Fibroblast of peridontal ligament (primary cell): ENCODE measurements at regions not wholly inside any gene's neighbourhood (a gene's known extent, or its start where the extent isn't known, plus 50 kb on each side); places are given as distances from the start of the nearest gene placed in this dataset.
"Not testable (repeated sequence)": the region's sequence is repeated elsewhere in the genome, so short reads cannot be mapped to it uniquely, and the experiment has no call there.

Experiments
- DNase-seq: peaks from one replicate; pipeline ENCODE4 v3.0.0-alpha.2; 2010; ENCODE audit errors: extremely low read depth

DNA sequence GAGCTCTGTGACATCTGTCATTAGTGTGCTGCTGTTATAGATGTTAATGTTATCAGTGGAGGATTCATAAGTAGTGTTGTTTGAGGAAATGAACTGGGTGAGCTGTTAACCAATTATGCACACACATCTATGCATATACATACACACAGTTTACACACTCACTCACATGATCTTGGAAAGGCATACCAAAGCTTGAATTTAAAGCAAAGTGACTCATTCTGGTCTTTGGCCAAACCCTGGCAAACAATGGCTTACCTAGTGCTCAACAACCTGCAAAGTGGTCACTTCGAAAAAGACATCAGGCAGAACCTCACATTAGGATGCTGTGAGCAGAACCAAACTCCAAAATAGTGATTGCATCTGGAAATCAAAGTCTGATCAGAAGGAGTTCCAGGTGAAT lies 1037.3 kb upstream of the CDH6 start:
- DNase-seq = no peak

GRCh38 chr5:30152431-30152830 lies 1041.1 kb upstream of the CDH6 start:
- no peak for DNase-seq

DNA sequence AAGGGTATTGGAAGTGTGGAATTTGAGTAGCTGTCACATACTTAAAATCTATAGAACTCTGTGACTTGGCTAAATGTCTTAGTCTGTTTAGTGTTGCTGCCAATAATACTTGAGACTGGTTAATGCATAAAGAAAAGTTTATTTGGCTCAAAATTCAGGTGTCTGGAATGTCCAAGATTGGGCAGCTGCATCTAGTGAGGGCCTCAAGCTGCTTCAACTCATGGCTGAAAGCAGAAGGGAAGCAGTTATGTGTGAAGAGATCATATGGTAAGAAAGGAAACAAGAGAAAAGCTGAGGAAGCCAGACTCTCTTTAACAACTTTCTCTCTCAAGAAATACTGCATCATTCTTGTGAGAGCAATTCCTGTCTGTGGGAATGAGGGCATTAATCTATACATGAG lies 1043.3 kb upstream of the CDH6 start:
- DNase-seq = no peak

DNA sequence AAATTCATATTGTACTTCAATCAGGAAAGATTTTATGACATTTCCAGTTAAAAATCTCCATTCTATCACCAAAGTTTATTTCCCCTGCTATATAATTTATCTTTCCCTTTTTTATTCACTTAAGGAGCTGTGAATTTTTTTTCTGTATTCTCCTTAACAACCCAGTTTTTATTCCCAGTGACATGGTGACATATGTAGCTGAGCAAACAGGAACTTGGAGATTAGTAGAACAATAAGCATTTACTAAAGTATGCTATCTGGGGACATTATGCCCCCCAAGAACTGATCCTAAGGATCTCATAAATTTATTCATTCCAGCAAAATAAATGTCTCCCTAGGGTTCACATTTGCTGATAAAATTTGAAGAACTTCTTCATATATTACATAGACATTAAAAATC lies 1044.0 kb upstream of the CDH6 start:
- DNase-seq = no peak

DNA sequence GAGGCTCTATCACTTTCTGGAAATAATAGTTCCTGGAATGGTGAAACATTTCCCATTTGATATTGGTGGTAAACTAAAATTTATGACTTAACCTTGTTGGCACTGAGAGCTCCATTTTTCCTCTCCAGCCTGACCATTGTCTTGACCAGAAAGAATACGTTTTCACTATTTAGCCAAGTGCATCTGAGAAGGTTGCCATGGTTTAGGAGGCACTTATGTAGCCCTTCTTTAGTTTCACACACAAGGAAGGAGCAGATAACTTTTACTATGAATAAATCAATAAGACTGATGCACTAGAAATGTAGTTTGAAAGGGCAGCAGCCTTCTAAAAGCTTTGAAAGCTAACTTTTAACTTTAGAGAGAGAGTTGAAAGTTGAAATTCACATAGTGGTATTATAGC lies 1045.5 kb upstream of the CDH6 start:
- DNase-seq = no peak

DNA sequence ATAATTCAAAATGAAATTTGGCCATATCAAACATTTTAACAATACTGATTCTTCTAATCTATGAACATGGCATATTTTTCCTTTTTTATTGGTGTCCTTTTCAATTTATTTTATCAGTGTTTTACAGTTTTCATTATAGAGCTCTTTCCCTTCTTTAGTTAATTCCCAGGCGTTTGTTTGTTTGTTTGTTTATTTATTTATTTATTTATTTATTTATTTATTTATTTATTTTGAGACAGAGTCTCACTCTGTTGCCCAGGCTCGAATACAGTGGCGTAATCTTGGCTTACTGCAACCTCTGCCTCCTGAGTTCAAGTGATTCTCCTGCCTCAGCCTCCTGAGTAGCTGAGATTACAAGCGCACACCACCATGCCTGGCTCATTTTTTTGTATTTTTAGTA lies 1049.4 kb upstream of the CDH6 start:
- DNase-seq = not testable (repeated sequence)

DNA sequence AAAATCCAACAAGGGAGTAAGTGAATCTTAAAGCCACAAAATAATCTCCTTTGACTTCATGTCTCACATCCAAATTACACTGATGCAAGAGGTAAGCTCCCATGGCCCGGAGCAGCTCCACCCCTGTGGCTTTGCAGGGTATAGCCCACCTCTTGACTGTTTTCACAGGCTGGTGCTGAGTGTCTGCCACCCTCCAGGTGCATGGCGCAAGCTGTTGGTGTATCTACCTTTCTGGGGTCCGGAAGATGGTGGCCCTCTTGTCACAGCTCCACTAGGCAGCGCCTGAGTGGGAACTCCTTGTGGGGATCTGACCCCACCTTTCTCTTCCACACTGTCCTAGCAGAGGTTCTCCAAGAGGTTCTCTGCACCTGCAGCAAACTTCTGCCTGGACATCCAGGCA lies 1051.1 kb upstream of the CDH6 start:
- DNase-seq = no peak

- DNase-seq = no peak
Measured at GRCh38 chr5:30121043-30121442, 1072.4 kb upstream of the CDH6 start.

GRCh38 chr5:30117135-30117534 lies 1076.4 kb upstream of the CDH6 start:
- no peak for DNase-seq

DNA sequence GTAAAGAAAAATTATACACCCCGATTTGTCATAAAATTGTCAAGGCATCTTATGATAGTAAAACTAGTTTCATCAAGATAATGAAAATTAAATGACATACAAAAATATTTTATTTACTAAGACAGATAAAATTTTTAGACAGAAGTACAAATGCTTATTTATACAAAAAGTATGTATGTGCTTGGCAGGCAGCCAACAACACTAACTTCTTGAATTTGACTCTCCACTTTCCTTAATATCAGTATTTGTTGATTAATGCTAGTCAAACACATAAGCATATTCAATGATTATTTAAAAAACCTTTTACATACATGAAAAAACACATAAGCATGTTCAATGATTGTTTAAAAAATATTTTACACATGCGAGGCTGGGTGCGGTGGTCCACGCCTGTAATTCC lies 1079.9 kb upstream of the CDH6 start:
- no peak for DNase-seq

DNA sequence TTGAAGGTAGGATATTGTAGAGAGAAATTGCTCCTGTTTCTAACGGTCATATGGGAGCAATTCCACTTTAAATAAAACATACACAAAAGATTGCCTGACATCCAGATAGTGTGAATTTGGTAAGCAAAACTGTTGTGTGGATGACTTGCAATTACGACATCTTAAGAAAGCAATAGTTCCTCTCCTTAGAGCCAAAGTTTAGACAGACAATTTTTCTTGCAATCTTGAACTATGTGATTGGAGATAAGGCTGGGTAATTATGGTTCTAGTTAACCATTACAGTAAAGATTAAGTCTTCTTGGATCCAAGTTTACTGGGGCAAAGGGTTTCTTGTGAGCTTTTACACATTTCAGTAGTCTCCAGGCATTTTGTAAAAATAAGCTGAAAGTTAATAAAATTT lies 1080.6 kb upstream of the CDH6 start:
- no peak for DNase-seq

- no peak for DNase-seq
Measured at GRCh38 chr5:30108051-30108450, 1085.4 kb upstream of the CDH6 start.

DNA sequence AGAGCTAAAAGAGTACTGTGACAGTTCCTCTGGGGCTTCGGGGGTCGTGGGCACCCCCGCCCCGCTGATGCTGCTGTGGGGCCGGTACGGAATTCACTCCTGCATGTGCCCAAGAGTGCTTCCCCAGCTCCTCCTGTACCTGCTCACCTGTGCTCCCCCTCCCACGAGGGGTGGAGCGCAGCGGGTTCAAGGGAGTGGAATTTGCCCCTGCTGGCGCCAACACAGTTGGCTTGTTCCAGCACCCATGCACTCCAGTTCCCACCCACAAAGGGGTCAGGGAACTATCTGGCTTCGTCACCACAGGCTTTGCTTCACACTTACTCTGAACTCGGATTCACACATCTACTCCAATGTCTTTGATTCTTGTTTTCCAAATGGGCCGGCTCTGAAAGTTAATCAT lies 1086.9 kb upstream of the CDH6 start:
- DNase-seq = no peak

DNA sequence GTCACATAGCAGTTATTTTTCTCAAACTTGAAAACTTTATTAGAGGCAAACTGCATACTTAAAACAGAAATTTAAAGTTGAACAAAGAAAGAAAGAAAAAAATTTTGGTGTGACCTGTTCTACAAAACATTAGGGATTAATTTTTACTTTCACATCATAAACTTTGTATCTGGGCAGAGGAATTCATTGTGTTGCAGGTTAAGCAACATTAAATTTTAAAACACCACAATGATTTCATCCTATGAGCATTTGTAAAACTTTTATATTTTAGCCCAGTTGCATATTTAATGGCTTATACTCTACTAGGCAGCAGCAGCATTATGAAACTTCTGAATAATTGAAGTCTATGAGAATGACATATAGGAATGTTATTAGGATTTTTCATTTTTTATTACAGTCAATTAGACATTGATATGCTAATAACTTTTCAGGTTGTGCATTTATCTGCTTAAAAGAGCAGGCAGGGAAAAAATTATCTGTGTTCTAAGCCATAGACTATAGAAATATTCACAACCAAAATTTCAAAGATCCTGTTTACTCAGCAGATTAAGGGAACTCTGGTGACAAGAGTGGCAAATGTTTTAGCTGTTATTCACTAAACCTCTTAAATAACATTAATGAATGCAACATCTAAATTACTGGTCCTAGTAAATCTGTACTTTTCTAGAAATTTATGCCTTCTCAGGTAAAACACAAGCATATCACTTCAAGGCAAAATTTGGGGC lies 1088.5 kb upstream of the CDH6 start:
- no peak for DNase-seq

- no peak for DNase-seq
Measured at GRCh38 chr5:30103452-30104202, 1089.9 kb upstream of the CDH6 start.

DNA sequence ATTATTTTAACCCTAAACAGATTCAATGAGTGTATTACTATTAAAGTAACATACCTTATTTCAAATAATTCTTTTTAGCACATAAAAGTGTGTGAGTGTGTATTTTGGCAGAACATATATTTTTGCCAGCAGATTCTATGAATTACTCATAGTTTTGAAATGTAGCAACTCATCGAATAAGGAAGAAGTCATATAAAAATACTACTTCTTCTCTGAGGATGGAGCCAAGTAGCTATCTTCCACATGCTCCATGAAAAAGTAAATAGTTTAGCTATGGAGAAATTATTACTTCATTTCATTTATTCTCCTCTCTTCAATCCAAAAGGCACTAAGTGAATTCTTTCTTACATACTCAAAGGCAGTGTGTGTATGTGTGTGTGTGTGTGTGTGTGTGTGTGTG lies 1090.4 kb upstream of the CDH6 start:
- no peak for DNase-seq

DNA sequence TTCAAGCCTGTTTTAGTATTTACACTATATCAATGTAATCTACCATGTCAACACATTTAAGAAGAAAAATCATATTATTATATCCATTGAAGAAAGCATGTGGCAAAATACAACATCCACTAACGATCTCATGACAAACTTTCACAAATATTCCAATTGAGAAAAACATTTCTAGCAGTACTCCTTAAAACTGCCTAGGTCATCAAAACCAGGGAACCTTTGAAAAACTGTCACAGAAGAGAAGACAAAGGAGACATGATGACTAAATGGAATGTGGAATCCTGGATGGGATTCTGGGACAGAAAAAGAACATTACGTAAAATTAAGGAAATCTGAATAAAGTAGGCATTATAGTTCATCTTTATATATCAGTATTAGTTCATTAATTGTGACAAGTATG lies 1091.3 kb upstream of the CDH6 start:
- no peak for DNase-seq

DNA sequence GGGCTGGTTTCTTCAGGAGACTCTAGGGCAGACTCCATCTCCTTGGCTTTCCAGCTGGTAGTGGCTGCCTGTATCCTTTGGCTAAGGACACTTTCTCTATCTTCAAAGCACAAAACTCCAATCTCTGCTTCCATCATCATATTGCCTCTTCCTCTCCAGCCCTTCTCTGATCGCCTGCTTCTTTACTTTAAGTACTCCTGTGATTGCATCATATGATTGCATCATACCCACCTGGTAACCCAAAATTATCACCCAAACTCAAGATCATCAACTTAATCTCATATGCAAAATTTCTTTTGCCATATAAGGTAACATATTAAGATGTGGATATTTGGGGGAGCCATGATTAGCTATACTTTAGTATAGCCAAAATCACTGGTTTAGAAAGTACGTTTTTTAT lies 1092.6 kb upstream of the CDH6 start:
- no peak for DNase-seq

DNA sequence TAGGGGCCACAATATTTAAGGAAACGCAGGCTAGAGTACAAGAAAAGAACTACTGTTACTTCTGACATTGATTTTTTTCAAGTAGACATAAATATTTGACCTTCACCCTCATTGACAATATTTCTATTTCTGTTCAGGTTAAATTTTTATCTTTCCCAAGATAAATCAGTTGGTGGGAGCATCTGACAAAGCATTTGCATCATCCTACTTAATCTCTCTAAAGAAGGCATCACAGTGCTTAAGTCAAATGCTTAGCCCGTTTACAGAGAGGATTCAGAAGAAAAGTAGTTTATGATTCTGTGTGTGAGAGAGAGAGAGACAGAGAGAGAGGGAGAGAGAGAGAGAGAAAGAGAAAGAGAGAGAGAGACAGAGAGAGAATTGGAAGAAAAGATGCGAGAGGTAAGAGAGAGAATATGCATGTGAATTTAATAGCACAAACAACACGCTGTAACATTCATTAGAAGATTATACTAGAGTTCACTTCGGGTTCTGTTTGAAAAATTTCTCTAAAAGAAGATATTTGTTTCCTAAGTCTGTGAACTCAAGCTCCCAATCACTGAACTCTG lies 1093.3 kb upstream of the CDH6 start:
- no peak for DNase-seq

- DNase-seq = no peak
Measured at GRCh38 chr5:30099634-30100033, 1093.9 kb upstream of the CDH6 start.

DNA sequence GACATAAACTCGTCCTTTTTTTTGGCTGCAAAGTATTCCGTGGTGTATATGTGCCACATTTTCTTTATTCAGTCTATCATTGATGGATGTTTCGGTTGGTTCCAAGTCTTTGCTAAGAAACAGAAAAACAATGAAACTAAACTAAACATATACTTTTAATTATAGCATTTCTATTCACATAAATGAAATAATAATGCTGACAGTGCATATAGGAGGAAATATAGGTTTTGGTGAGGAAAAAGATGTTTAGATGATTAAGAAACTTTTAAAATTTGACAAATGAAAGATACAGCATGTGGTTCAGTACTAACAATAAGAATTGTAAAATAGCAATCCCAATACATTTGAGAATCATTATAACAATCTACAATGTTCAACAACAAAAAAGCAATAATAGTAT lies 1094.5 kb upstream of the CDH6 start:
- no peak for DNase-seq

DNA sequence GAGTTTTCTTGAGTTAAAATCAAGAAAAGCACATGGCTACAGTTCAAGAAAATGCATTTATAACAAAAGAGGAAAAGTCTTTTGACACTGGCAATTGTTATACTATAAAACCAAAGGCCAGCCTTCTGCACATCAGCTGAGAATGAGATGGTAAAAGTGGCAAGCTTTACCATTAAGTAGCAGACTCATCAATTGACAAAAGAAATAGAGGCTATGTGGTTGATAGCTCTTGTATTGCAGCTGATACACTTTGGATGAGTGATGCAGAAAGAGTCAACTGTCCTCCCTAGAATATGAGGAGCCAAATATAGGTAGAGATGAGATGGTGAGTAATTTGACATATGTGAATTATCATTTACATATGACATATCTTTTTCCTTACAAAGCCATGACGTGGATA lies 1100.9 kb upstream of the CDH6 start:
- DNase-seq = no peak
